K562 (cell line): ENCODE measurements at regions not wholly inside any gene's neighbourhood (a gene's known extent, or its start where the extent isn't known, plus 50 kb on each side); places are given as distances from the start of the nearest gene placed in this dataset.

Experiments
- ATAC-seq: fragments of 200-7000 bp; cut with Tn5 transposase; 3 replicates; pipeline ENCODE4 v1.9.1; 2020; ENCODE audit warnings: moderate library complexity
- BruUV-seq: library from RNA; stranded (reverse); fragments of 400-500 nt; replicated peaks from 2 replicates; lab custom pipeline; 2021; lab: Mats Ljungman, UMichigan
- CTCF ChIA-PET: fragments of 300-600 bp; formaldehyde crosslinking; extraction: SDS; loops from one replicate; lab custom pipeline; 2021; ENCODE audit warnings: low intra/inter-chr PET ratio; lab: Yijun Ruan, JAX
- POLR2A ChIA-PET: fragments of 300-600, 350-650 bp; sonication (Branson Sonifier 250); formaldehyde crosslinking; extraction: SDS; loops from one replicate; lab custom pipeline; 2021; ENCODE audit warnings: antibody characterized with exemption, inconsistent platforms; lab: Yijun Ruan, JAX
- DNase-seq, 4 experiments: peaks; one replicate each; pipeline versions ENCODE4 v3.0.0 to v3.0.0-alpha.2; 2011 to 2018; ENCODE audit warnings: low spot score in 3 of 4, mixed read lengths in 3 of 4; ENCODE audit errors: extremely low read depth in 1 of 4
- FAIRE-seq: peaks from 2 replicates; lab custom pipeline; 2011; peaks lifted over from hg19 to GRCh38; lab: Jason Lieb, UNC
- H2AFZ ChIP-seq: 2 replicates; pipeline ENCODE4 v1.6.0; 2011; ENCODE audit warnings: low read depth, low read length, control low read depth, inconsistent platforms
- H3K27ac ChIP-seq: fragments of 200-600 bp; 3 replicates; pipeline ENCODE4 v1.8.0; 2011; ENCODE audit warnings: low read depth, mild to moderate bottlenecking, control low read depth, inconsistent platforms, low read length, moderate library complexity, mixed read lengths; ENCODE audit errors: extremely low read depth
- H3K27me3 ChIP-seq, 2 experiments: fragments of 300-600 bp in 1 of 2; 2 replicates in 1 of 2; 3 replicates in 1 of 2; pipeline versions ENCODE4 v1.6.0 to v1.8.0; 2011; ENCODE audit warnings: inconsistent platforms in 2 of 2, low read length in 2 of 2, mild to moderate bottlenecking in 1 of 2, mixed read lengths in 1 of 2, moderate library complexity in 1 of 2; ENCODE audit not compliant: control insufficient read depth in 2 of 2, insufficient read depth in 2 of 2
- H3K36me3 ChIP-seq: fragments of 300-600 bp; 3 replicates; pipeline ENCODE4 v1.8.0; 2011; ENCODE audit warnings: mild to moderate bottlenecking, low read length, inconsistent platforms; ENCODE audit not compliant: control insufficient read depth, insufficient read depth
- H3K4me1 ChIP-seq, 2 experiments: fragments of 200-600 bp in 1 of 2; replicated peaks in 1 of 2; 2 replicates in 1 of 2; 3 replicates in 1 of 2; pipeline versions ENCODE4 v1.5.1 to v1.8.0; 2011; ENCODE audit warnings: inconsistent platforms in 2 of 2, low read length in 2 of 2, mild to moderate bottlenecking in 1 of 2, mixed read lengths in 1 of 2, moderate library complexity in 1 of 2; ENCODE audit not compliant: control insufficient read depth in 2 of 2, insufficient read depth in 2 of 2
- H3K4me2 ChIP-seq: 2 replicates; pipeline ENCODE4 v1.6.1; 2011; ENCODE audit warnings: low read length, control low read depth, inconsistent platforms, mixed read lengths; ENCODE audit not compliant: insufficient read depth
- H3K4me3 ChIP-seq: fragments of 200-600 bp; sonication (generic), shearing (Covaris generic); 2 replicates; pipeline ENCODE4 v1.5.1; 2016; ENCODE audit warnings: control low read depth, inconsistent platforms
- H3K79me2 ChIP-seq: fragments of 200-600 bp; 3 replicates; pipeline ENCODE4 v1.8.0; 2011; ENCODE audit warnings: low read length, inconsistent platforms; ENCODE audit not compliant: control insufficient read depth, insufficient read depth
- H3K9ac ChIP-seq, 2 experiments: 2 replicates each; pipeline versions ENCODE4 v1.6.0 to v1.6.1; 2011; ENCODE audit warnings: low read depth in 2 of 2, low read length in 2 of 2, control low read depth in 1 of 2, inconsistent platforms in 1 of 2, mild to moderate bottlenecking in 1 of 2, mixed read lengths in 1 of 2; ENCODE audit not compliant: insufficient read depth in 1 of 2
- H3K9me1 ChIP-seq: one replicate; pipeline ENCODE4 v1.6.0; 2011; ENCODE audit warnings: inconsistent platforms, mild to moderate bottlenecking, low read length, moderate library complexity; ENCODE audit not compliant: control insufficient read depth, insufficient read depth
- H3K9me3 ChIP-seq: replicated peaks from 2 replicates; pipeline ENCODE4 v1.5.1; 2011; ENCODE audit warnings: low read depth, low read length, inconsistent platforms; ENCODE audit not compliant: control insufficient read depth, insufficient read depth
- H4K20me1 ChIP-seq: replicated peaks from 2 replicates; pipeline ENCODE4 v1.6.1; 2011; ENCODE audit warnings: low read length, inconsistent platforms, mixed read lengths; ENCODE audit not compliant: control insufficient read depth, insufficient read depth
- ATF6 ChIP-seq: sonication (generic); formaldehyde crosslinking; IDR thresholded peaks from 2 replicates; pipeline ENCODE4 v1.4.0; 2020; ENCODE audit warnings: mild to moderate bottlenecking, missing genetic modification reagents
- CC2D1A ChIP-seq: fragments of 450-650 bp; IDR thresholded peaks from 2 replicates; pipeline ENCODE4 v1.6.1; 2017; ENCODE audit warnings: mild to moderate bottlenecking
- FOXP1 ChIP-seq: sonication (generic); formaldehyde crosslinking; IDR thresholded peaks from 2 replicates; pipeline ENCODE4 v1.8.0; 2022; ENCODE audit warnings: mild to moderate bottlenecking, missing genetic modification reagents
- GTF2F1 ChIP-seq: IDR thresholded peaks from 2 replicates; pipeline ENCODE4 v1.6.1; 2011; ENCODE audit warnings: low read depth, low read length, improper control_type of control experiment
- HMG20B ChIP-seq: fragments of 250-450 bp; sonication (Bioruptor Pico); IDR thresholded peaks from 2 replicates; pipeline ENCODE4 v1.5.0; 2021; ENCODE audit warnings: mild to moderate bottlenecking
- MNT ChIP-seq, 2 experiments: fragments of 450-650 bp; conservative IDR thresholded peaks; 2 replicates each; pipeline ENCODE4 v1.6.1; 2017; ENCODE audit warnings: mild to moderate bottlenecking in 2 of 2, moderate library complexity in 2 of 2
- PTTG1 ChIP-seq: fragments of 450-650 bp; IDR thresholded peaks from 2 replicates; pipeline ENCODE4 v1.6.1; 2016; ENCODE audit warnings: low read depth, mild to moderate bottlenecking, missing genetic modification characterization, missing compliant biosample characterization
- STAT6 ChIP-seq: sonication (generic); formaldehyde crosslinking; IDR thresholded peaks from 2 replicates; pipeline ENCODE4 v1.8.1; 2023; ENCODE audit warnings: mild to moderate bottlenecking, missing genetic modification reagents
- YY1 ChIP-seq, 3 experiments: IDR thresholded peaks; 2 replicates each; pipeline ENCODE4 v1.6.1; 2011; ENCODE audit warnings: low read length in 2 of 3, mild to moderate bottlenecking in 2 of 3, moderate library complexity in 2 of 3, borderline replicate concordance in 1 of 3, control low read depth in 1 of 3, low read depth in 1 of 3; ENCODE audit not compliant: insufficient read depth in 3 of 3, insufficient replicate concordance in 2 of 3, control insufficient read depth in 1 of 3, insufficient read length in 1 of 3; ENCODE audit errors: extremely low read depth in 1 of 3
- ZKSCAN8 ChIP-seq: fragments of 200-800 bp; sonication (Bioruptor generic); IDR thresholded peaks from 2 replicates; pipeline ENCODE4 v1.6.1; 2016; ENCODE audit warnings: missing genetic modification characterization, missing compliant biosample characterization
- ZNF280B ChIP-seq: fragments of 250-450 bp; sonication (Bioruptor Pico); IDR thresholded peaks from 2 replicates; pipeline ENCODE4 v1.5.1; 2021; ENCODE audit warnings: mild to moderate bottlenecking
- ZNF316 ChIP-seq: fragments of 450-650 bp; IDR thresholded peaks from 2 replicates; pipeline ENCODE4 v1.6.1; 2016
- WGBS: fragments of 100-300 bp; shearing (Covaris generic); methylation state at CpG from one replicate; pipeline ENCODE4 v1.1.6; 2016; ENCODE audit warnings: low coverage, mixed read lengths; ENCODE audit not compliant: insufficient coverage; ENCODE audit errors: missing lambda C conversion rate; 5-methylcytosine and 5-hydroxymethylcytosine counted together
- in situ Hi-C: fragments of 300-500 bp; cut with MboI; formaldehyde crosslinking; loops from 4 replicates; pipeline ENCODE4 v1.15.0; 2018; ENCODE audit warnings: inconsistent platforms, mixed read lengths
- intact Hi-C: fragments of 100-400 bp; cut with micrococcal nuclease; formaldehyde crosslinking; loops from 2 replicates; pipeline ENCODE4 v1.14.2; 2022

- no peak for TF ChIP-seq ZKSCAN8
- no peak for TF ChIP-seq YY1 (IDR thresholded peaks at IDR 0.05; ENCODE audit: borderline replicate concordance in 1 of 3, control insufficient read depth in 1 of 3, extremely low read depth in 1 of 3, insufficient read depth in 3 of 3, insufficient read length in 1 of 3, insufficient replicate concordance in 2 of 3, low read depth in 1 of 3, low read length in 2 of 3)
- no peak for TF ChIP-seq GTF2F1
Measured at GRCh38 chr9:119441338-119441737, 72.1 kb upstream of the BRINP1 start (continued).

- H3K4me1 ChIP-seq = no peaks in the 10 kb centered on the region
- H3K4me2 ChIP-seq = no peak overlapping the region
- H2AFZ ChIP-seq = no peak overlapping the region
- H4K20me1 ChIP-seq = no peaks in the 10 kb centered on the region
- DNase-seq = no peak
- WGBS = 0% methylated on average over 2 of the region's 2 CpGs
- FAIRE-seq = no peak
- no peak overlapping the region for H3K4me3 ChIP-seq
- ATAC-seq = no peak
- BruUV-seq = no TSS peak
- no peaks in the 10 kb centered on the region for H3K9me1 ChIP-seq
- intact Hi-C loops = no loop called here
- H3K27ac ChIP-seq = no peak overlapping the region
- H3K27me3 ChIP-seq = no peaks in the 10 kb centered on the region
- no peaks in the 10 kb centered on the region for H3K36me3 ChIP-seq
- H3K79me2 ChIP-seq = no peaks in the 10 kb centered on the region
- in situ Hi-C loops = no loop called here
- no peaks in the 10 kb centered on the region; the same call in 1 of the 2 replicates for H3K9me3 ChIP-seq
- ChIA-PET CTCF (no interaction called here), POLR2A (no interaction called here)
- H3K9ac ChIP-seq = no peak overlapping the region
- TF ChIP-seq ATF6 (CRISPR knock-in tag) = no peak
- no peak for TF ChIP-seq MNT (conservative IDR thresholded peaks at IDR 0.05)
- no peak for TF ChIP-seq STAT6 (CRISPR knock-in tag)
- TF ChIP-seq PTTG1 (tag) = no peak
- TF ChIP-seq FOXP1 = no peak
- TF ChIP-seq ZNF280B (CRISPR knock-in tag) = no peak
- no peak for TF ChIP-seq HMG20B
- no peak for TF ChIP-seq ZNF316
- no peak for TF ChIP-seq CC2D1A
Measured at GRCh38 chr9:119436261-119436660, 67.0 kb upstream of the BRINP1 start.
